Heart left ventricle (tissue), 13 donors: ENCODE measurements at regions not wholly inside any gene's neighbourhood (a gene's known extent, or its start where the extent isn't known, plus 50 kb on each side); places are given as distances from the start of the nearest gene placed in this dataset.

ENCODE experiments used
- POLR2A ChIP-seq, 2 donors: fragments of 450-650 bp; IDR thresholded peaks; one replicate each; pipeline ENCODE4 v1.6.1; 2017; ENCODE audit warnings: antibody characterized with exemption in 2 of 2, mild to moderate bottlenecking in 2 of 2, moderate library complexity in 2 of 2
- TF ChIP-seq, protein P1 (sequence below), 12 donors: fragments of 200-600 bp; sonication (generic) in 4 of 12; IDR thresholded peaks; one replicate each; pipeline versions ENCODE4 v1.5.0 to v1.8.0; 2018 to 2022; ENCODE audit warnings: antibody characterized with exemption in 12 of 12, mild to moderate bottlenecking in 5 of 12
- donor health status: ischemic (EF 13 %, LVEDD 7.1; RV severe dilation, severe dysfunction).
- donor health status: DM: no; HTN: yes; CAD: no.
- donor health status: DM: no; HTN: no; CAD: no.
- donor health status: ischemic (EF 25% LVEDD 6.9; RV normal size, moderate dysfunction).
- donor health status: ischemic (EF 25% LVEDD 5.7; RV mildly dilated, moderate dysfunction).
- donor health status: ischemic (EF 35%, LVEDD 5.7; RV mildly dilated, moderate dysfunction).
- donor health status: nonischemic (EF 11% LVEDD 7.7; RV severe dilation, severe dysfunction).
- donor health status: DM: yes; HTN: yes; CAD: no.
- donor health status: PGD.
- donor health status: ischemic (EF 29% LVEDD 5.4; RV normal size, mild dysfunction).
- donor health status: nonischemic (EF 23%, LVEDD 6.1; RV moderate dilation, normal function).

DNA sequence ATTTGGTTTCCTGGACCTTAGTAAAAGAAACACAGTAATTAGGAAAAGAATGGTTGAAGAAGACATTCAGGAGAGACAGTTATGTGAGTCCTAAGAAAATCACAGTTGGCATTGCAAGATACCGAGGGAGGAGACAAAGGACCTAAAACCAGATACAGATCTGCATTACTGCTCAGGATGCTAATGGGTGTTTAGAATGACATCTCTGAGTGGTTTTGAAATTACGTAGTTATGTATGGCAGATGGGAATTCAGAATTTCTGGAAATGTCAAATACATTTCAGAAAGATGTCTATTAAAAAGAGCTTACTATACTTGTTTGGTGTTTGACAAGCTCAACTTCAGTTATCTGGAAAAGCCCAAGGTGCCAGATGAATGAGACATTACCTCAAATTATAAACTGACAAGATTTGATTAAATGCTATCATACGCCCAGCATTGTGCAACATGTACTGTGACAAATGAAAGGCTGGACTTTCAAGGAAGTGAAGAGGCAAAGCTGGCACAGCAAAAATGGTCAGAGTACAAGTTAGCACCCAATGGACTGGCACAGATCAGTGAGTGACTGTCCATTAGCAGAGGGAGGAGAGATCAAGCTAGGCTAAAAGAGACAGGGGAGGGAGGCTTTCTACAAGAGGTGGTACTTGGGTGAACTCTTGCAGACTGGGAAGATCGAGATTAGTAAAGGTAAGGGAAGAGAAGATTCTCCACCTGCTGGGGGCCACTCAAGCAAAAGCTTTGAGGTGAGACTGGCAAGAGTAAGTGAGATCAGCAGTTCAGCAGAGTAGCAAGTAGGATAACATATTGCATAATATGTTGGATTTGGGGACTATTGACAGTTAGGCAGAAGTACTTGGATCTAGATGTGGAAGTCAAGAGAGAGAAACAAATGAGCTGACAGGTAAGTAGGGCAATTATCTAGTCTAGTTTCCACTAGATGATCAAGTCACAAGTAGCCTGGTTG is 168.9 kb downstream of the CYRIA start:
- TF ChIP-seq, protein P1, sequence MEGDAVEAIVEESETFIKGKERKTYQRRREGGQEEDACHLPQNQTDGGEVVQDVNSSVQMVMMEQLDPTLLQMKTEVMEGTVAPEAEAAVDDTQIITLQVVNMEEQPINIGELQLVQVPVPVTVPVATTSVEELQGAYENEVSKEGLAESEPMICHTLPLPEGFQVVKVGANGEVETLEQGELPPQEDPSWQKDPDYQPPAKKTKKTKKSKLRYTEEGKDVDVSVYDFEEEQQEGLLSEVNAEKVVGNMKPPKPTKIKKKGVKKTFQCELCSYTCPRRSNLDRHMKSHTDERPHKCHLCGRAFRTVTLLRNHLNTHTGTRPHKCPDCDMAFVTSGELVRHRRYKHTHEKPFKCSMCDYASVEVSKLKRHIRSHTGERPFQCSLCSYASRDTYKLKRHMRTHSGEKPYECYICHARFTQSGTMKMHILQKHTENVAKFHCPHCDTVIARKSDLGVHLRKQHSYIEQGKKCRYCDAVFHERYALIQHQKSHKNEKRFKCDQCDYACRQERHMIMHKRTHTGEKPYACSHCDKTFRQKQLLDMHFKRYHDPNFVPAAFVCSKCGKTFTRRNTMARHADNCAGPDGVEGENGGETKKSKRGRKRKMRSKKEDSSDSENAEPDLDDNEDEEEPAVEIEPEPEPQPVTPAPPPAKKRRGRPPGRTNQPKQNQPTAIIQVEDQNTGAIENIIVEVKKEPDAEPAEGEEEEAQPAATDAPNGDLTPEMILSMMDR (IDR thresholded peaks at IDR 0.05), result no peak
- TF ChIP-seq POLR2A (IDR thresholded peaks at IDR 0.05), result no peak
